ENCODE measurements at regions not wholly inside any gene's neighbourhood (a gene's known extent, or its start where the extent isn't known, plus 50 kb on each side); places are given as distances from the start of the nearest gene placed in this dataset.

- TF ChIP-seq ARNTL (CRISPR knock-in tag; IDR thresholded peaks at IDR 0.05; ENCODE audit: borderline replicate concordance, low read depth) = no peak
- no peak for TF ChIP-seq SNAI2 (CRISPR knock-in tag; IDR thresholded peaks at IDR 0.05)
- no peak for TF ChIP-seq TCF4 (CRISPR knock-in tag; IDR thresholded peaks at IDR 0.05; ENCODE audit: borderline replicate concordance)
- no peak for TF ChIP-seq ISL1 (CRISPR knock-in tag; IDR thresholded peaks at IDR 0.05)
- TF ChIP-seq ZNF8 (CRISPR knock-in tag; IDR thresholded peaks at IDR 0.05) = no peak
- TF ChIP-seq, protein P1, sequence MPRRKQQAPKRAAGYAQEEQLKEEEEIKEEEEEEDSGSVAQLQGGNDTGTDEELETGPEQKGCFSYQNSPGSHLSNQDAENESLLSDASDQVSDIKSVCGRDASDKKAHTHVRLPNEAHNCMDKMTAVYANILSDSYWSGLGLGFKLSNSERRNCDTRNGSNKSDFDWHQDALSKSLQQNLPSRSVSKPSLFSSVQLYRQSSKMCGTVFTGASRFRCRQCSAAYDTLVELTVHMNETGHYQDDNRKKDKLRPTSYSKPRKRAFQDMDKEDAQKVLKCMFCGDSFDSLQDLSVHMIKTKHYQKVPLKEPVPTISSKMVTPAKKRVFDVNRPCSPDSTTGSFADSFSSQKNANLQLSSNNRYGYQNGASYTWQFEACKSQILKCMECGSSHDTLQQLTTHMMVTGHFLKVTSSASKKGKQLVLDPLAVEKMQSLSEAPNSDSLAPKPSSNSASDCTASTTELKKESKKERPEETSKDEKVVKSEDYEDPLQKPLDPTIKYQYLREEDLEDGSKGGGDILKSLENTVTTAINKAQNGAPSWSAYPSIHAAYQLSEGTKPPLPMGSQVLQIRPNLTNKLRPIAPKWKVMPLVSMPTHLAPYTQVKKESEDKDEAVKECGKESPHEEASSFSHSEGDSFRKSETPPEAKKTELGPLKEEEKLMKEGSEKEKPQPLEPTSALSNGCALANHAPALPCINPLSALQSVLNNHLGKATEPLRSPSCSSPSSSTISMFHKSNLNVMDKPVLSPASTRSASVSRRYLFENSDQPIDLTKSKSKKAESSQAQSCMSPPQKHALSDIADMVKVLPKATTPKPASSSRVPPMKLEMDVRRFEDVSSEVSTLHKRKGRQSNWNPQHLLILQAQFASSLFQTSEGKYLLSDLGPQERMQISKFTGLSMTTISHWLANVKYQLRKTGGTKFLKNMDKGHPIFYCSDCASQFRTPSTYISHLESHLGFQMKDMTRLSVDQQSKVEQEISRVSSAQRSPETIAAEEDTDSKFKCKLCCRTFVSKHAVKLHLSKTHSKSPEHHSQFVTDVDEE (CRISPR knock-in tag; IDR thresholded peaks at IDR 0.05) = no peak
- no peak for TF ChIP-seq ZNF565 (CRISPR knock-in tag; conservative IDR thresholded peaks at IDR 0.05; ENCODE audit: low read depth)
- TF ChIP-seq ZFP30 (CRISPR knock-in tag; IDR thresholded peaks at IDR 0.05) = no peak
- TF ChIP-seq ZNF70 (CRISPR knock-in tag; IDR thresholded peaks at IDR 0.05) = no peak
- TF ChIP-seq, protein P2, sequence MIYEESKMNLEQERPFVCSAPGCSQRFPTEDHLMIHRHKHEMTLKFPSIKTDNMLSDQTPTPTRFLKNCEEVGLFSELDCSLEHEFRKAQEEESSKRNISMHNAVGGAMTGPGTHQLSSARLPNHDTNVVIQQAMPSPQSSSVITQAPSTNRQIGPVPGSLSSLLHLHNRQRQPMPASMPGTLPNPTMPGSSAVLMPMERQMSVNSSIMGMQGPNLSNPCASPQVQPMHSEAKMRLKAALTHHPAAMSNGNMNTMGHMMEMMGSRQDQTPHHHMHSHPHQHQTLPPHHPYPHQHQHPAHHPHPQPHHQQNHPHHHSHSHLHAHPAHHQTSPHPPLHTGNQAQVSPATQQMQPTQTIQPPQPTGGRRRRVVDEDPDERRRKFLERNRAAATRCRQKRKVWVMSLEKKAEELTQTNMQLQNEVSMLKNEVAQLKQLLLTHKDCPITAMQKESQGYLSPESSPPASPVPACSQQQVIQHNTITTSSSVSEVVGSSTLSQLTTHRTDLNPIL (CRISPR knock-in tag; IDR thresholded peaks at IDR 0.05; ENCODE audit: low read depth) = no peak
- TF ChIP-seq ZC3H10 (CRISPR knock-in tag; IDR thresholded peaks at IDR 0.05) = no peak
- TF ChIP-seq ESRRG (CRISPR knock-in tag; IDR thresholded peaks at IDR 0.05) = no peak
- no peak for TF ChIP-seq CSDC2 (CRISPR knock-in tag; IDR thresholded peaks at IDR 0.05)
- TF ChIP-seq, protein P3, sequence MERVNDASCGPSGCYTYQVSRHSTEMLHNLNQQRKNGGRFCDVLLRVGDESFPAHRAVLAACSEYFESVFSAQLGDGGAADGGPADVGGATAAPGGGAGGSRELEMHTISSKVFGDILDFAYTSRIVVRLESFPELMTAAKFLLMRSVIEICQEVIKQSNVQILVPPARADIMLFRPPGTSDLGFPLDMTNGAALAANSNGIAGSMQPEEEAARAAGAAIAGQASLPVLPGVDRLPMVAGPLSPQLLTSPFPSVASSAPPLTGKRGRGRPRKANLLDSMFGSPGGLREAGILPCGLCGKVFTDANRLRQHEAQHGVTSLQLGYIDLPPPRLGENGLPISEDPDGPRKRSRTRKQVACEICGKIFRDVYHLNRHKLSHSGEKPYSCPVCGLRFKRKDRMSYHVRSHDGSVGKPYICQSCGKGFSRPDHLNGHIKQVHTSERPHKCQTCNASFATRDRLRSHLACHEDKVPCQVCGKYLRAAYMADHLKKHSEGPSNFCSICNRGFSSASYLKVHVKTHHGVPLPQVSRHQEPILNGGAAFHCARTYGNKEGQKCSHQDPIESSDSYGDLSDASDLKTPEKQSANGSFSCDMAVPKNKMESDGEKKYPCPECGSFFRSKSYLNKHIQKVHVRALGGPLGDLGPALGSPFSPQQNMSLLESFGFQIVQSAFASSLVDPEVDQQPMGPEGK (CRISPR knock-in tag; IDR thresholded peaks at IDR 0.05; ENCODE audit: borderline replicate concordance) = no peak
- no peak for TF ChIP-seq POU6F1 (CRISPR knock-in tag; IDR thresholded peaks at IDR 0.05; ENCODE audit: borderline replicate concordance, low read depth)
- no peak for TF ChIP-seq GLIS3 (CRISPR knock-in tag; IDR thresholded peaks at IDR 0.05)
- TF ChIP-seq, protein P4, sequence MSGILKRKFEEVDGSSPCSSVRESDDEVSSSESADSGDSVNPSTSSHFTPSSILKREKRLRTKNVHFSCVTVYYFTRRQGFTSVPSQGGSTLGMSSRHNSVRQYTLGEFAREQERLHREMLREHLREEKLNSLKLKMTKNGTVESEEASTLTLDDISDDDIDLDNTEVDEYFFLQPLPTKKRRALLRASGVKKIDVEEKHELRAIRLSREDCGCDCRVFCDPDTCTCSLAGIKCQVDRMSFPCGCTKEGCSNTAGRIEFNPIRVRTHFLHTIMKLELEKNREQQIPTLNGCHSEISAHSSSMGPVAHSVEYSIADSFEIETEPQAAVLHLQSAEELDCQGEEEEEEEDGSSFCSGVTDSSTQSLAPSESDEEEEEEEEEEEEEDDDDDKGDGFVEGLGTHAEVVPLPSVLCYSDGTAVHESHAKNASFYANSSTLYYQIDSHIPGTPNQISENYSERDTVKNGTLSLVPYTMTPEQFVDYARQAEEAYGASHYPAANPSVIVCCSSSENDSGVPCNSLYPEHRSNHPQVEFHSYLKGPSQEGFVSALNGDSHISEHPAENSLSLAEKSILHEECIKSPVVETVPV (CRISPR knock-in tag; IDR thresholded peaks at IDR 0.05) = no peak
- ATAC-seq = no peak
These were observed 72.6 kb downstream of the CTAGE1 start for GRCh38 chr18:22344908-22345670.

DNA sequence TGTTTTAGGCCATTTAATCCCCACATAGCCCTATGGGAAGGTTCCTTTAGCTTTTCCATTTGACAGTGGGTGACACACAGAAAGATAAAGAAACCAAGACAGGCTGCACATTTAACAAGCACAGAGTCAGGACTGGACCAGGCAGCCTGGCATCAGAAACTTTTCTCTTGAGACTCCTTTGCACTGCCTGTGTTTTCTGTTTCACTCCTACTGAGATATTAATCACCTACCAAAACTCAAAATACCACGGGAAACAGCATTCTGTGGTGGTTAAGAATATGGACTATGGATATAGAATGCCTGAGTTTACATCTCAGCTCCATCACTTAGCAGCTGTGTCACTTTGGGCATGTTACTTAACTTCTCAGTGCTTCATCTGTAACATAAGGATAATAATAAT, 73.3 kb downstream of the CTAGE1 start:
- no peak for ATAC-seq
- TF ChIP-seq, protein P4 (CRISPR knock-in tag; IDR thresholded peaks at IDR 0.05) = no peak
- TF ChIP-seq ESRRG (CRISPR knock-in tag; IDR thresholded peaks at IDR 0.05) (no peak), TOX (CRISPR knock-in tag; IDR thresholded peaks at IDR 0.05; ENCODE audit: borderline replicate concordance) (no peak), TCF4 (CRISPR knock-in tag; IDR thresholded peaks at IDR 0.05; ENCODE audit: borderline replicate concordance) (no peak), POU6F1 (CRISPR knock-in tag; IDR thresholded peaks at IDR 0.05; ENCODE audit: borderline replicate concordance, low read depth) (no peak), ISL1 (CRISPR knock-in tag; IDR thresholded peaks at IDR 0.05) (no peak), OSR1 (CRISPR knock-in tag; IDR thresholded peaks at IDR 0.05) (no peak), SNAI2 (CRISPR knock-in tag; IDR thresholded peaks at IDR 0.05) (no peak), RARB (CRISPR knock-in tag; IDR thresholded peaks at IDR 0.05) (no peak), CSDC2 (CRISPR knock-in tag; IDR thresholded peaks at IDR 0.05) (no peak), ARNTL (CRISPR knock-in tag; IDR thresholded peaks at IDR 0.05; ENCODE audit: borderline replicate concordance, low read depth) (no peak)
- TF ChIP-seq, protein P3 (CRISPR knock-in tag; IDR thresholded peaks at IDR 0.05; ENCODE audit: borderline replicate concordance) = no peak
